Astrocyte (in vitro differentiated cells and primary cell): ENCODE measurements at regions not wholly inside any gene's neighbourhood (a gene's known extent, or its start where the extent isn't known, plus 50 kb on each side); places are given as distances from the start of the nearest gene placed in this dataset.

Source experiments
- EZH2 ChIP-seq: IDR thresholded peaks from 2 replicates; pipeline ENCODE4 v1.6.1; 2012; ENCODE audit warnings: mild to moderate bottlenecking, low read length, inconsistent platforms; ENCODE audit not compliant: insufficient read depth
- TF ChIP-seq, protein P1 (sequence below): IDR thresholded peaks from 2 replicates; pipeline ENCODE4 v1.5.1; 2011; ENCODE audit warnings: low read depth, mild to moderate bottlenecking, inconsistent platforms, low read length, moderate library complexity; ENCODE audit not compliant: insufficient read depth

DNA sequence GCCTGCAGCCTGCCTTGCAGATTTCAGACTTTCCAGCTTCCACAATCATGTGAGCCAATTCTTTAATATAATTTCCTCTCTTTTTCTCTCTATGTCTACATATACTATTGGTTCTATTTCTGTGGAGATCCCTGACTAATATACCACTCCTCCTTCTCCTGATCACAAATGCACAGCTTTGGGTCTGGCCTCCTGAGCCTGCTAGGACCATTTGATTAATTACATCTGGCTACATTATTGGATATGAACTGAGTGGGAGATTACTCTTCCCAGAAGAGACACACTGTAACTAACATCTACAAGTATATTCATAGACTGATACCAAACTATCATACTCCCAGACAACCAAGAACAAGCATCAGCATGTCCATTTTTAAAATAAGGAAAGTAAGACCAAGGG lies 188.9 kb upstream of the LMCD1 start:
- TF ChIP-seq, protein P1, sequence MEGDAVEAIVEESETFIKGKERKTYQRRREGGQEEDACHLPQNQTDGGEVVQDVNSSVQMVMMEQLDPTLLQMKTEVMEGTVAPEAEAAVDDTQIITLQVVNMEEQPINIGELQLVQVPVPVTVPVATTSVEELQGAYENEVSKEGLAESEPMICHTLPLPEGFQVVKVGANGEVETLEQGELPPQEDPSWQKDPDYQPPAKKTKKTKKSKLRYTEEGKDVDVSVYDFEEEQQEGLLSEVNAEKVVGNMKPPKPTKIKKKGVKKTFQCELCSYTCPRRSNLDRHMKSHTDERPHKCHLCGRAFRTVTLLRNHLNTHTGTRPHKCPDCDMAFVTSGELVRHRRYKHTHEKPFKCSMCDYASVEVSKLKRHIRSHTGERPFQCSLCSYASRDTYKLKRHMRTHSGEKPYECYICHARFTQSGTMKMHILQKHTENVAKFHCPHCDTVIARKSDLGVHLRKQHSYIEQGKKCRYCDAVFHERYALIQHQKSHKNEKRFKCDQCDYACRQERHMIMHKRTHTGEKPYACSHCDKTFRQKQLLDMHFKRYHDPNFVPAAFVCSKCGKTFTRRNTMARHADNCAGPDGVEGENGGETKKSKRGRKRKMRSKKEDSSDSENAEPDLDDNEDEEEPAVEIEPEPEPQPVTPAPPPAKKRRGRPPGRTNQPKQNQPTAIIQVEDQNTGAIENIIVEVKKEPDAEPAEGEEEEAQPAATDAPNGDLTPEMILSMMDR, result no peak
- no peak for TF ChIP-seq EZH2
